GM21786 (cell line): ENCODE measurements at regions not wholly inside any gene's neighbourhood (a gene's known extent, or its start where the extent isn't known, plus 50 kb on each side); places are given as distances from the start of the nearest gene placed in this dataset.

ENCODE experiments used
- ATAC-seq: cut with Tn5 transposase; IDR thresholded peaks from one replicate; pipeline ENCODE4 v1.9.1; 2021; ENCODE audit not compliant: unreplicated experiment

GRCh38 chr1:114314576-114314975, 160.9 kb upstream of the SYT6 start:
- no peak for ATAC-seq

- no peak for ATAC-seq
Measured at GRCh38 chr1:114314098-114314497, 160.4 kb upstream of the SYT6 start.

GRCh38 chr1:114310695-114311271, 157.1 kb upstream of the SYT6 start:
- no peak for ATAC-seq

GRCh38 chr1:114302821-114303220, 149.2 kb upstream of the SYT6 start:
- no peak for ATAC-seq

- no peak for ATAC-seq
Measured at GRCh38 chr1:114299331-114299975, 145.8 kb upstream of the SYT6 start.

- ATAC-seq: no peak
Measured at GRCh38 chr1:114298008-114298407, 144.3 kb upstream of the SYT6 start.

- no peak for ATAC-seq
Measured at GRCh38 chr1:114296413-114296812, 142.7 kb upstream of the SYT6 start.

GRCh38 chr1:114295321-114295720, 141.7 kb upstream of the SYT6 start:
- no peak for ATAC-seq

GRCh38 chr1:114292835-114293234, 139.2 kb upstream of the SYT6 start:
- ATAC-seq: no peak

- no peak for ATAC-seq
Measured at GRCh38 chr1:114292194-114292593, 138.5 kb upstream of the SYT6 start.

- ATAC-seq: no peak
Measured at GRCh38 chr1:114290776-114291175, 137.1 kb upstream of the SYT6 start.

GRCh38 chr1:114290341-114290740, 136.7 kb upstream of the SYT6 start:
- no peak for ATAC-seq

- no peak for ATAC-seq
Measured at GRCh38 chr1:114289824-114290223, 136.2 kb upstream of the SYT6 start.

GRCh38 chr1:114289306-114289705, 135.6 kb upstream of the SYT6 start:
- no peak for ATAC-seq

GRCh38 chr1:114286960-114287359, 133.3 kb upstream of the SYT6 start:
- ATAC-seq: no peak

- ATAC-seq: no peak
Measured at GRCh38 chr1:114286179-114286578, 132.5 kb upstream of the SYT6 start.

GRCh38 chr1:114282751-114283403, 129.2 kb upstream of the SYT6 start:
- peak; percentile 84 for ATAC-seq

- no peak for ATAC-seq
Measured at GRCh38 chr1:114278911-114279310, 125.2 kb upstream of the SYT6 start.

- no peak for ATAC-seq
Measured at GRCh38 chr1:114278430-114278829, 124.8 kb upstream of the SYT6 start.

GRCh38 chr1:114274621-114275317, 121.1 kb upstream of the SYT6 start:
- ATAC-seq: no peak

GRCh38 chr1:114272593-114272992, 118.9 kb upstream of the SYT6 start:
- ATAC-seq: no peak

GRCh38 chr1:114270718-114271117, 117.0 kb upstream of the SYT6 start:
- ATAC-seq: no peak
